NT2/D1 (cell line): ENCODE measurements at regions not wholly inside any gene's neighbourhood (a gene's known extent, or its start where the extent isn't known, plus 50 kb on each side); places are given as distances from the start of the nearest gene placed in this dataset.

Experiments
- SUZ12 ChIP-seq: IDR thresholded peaks from 2 replicates; pipeline ENCODE4 v1.6.1; 2011; ENCODE audit not compliant: insufficient read length, insufficient read depth; ENCODE audit errors: extremely low read depth
- YY1 ChIP-seq: IDR thresholded peaks from 2 replicates; pipeline ENCODE4 v1.6.1; 2011; ENCODE audit not compliant: insufficient read length, insufficient read depth
- ZNF274 ChIP-seq: IDR thresholded peaks from 2 replicates; pipeline ENCODE4 v1.6.1; 2011; ENCODE audit warnings: mild to moderate bottlenecking, low read depth, low read length

DNA sequence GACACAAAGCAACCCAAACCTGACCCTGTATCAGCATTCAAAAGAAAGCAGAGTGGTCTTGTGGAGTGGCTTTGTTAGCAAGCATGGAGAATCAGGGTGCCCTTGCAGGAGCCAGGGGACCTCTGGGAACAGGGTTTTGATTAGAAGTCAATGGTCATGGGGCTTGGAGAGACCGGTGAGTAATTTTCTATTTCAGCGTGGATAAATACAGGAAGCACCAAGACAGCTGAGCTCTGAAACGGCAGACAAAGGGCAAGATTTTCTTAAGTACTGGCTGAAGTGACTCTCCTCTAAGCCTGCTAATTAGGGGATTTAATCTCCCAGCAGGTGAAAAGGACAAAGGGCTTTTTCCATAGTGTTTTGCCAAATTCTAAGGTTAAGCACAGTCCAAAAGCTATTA is 78.0 kb upstream of the GAREM1 start:
- TF ChIP-seq ZNF274 (no peak), SUZ12 (no peak), YY1 (no peak)
